ENCODE measurements at regions not wholly inside any gene's neighbourhood (a gene's known extent, or its start where the extent isn't known, plus 50 kb on each side); places are given as distances from the start of the nearest gene placed in this dataset.

DNA sequence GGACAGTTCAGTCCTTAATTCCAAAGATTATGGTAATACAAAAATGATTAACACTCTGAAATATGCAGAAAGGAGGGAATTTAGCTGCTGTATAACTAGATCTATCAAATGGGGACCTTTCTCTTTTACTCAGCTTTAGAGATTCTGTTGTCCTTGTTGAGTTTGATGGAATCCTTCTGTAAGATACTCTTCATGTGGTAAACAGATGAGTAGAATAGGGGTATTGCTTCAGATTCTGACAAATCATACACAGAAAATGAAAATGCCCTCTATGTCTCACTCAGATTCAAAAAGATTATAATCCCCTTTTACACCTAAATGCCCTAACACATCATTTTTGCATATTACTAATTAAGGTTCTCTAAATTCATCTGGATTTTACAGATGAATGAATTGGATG lies 50.7 kb downstream of the ARHGAP35 start:
- DNase-seq (ENCODE audit: low read depth in 2 of 2), result no peak

- no peak for DNase-seq (ENCODE audit: low read depth in 2 of 2)
Measured at GRCh38 chr19:46913198-46913851, 52.5 kb downstream of the ARHGAP35 start.

- no peak for DNase-seq (ENCODE audit: low read depth in 2 of 2)
Measured at GRCh38 chr19:46913852-46914430, 53.1 kb downstream of the ARHGAP35 start.

DNA sequence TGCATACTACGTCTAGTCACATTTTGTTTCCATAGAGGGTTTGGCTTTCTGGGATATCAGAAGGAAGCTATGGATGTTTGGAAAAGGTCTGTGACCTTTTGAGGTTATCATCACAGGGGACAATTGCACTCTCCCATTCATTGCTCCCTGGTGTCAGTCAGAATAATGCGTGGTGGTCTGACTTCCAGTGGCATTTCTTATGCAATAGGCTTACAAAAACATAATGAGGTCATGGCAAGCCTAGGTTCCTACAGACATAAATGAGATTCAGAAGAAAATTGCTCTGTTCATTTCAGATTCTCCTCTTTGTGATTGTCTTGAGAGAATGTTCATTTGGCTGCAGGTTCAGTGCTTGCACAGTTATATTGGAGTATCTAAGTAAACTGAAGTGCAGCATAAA lies 54.6 kb downstream of the ARHGAP35 start:
- DNase-seq (ENCODE audit: low read depth in 2 of 2), result no peak

- DNase-seq (ENCODE audit: low read depth in 2 of 2), result no peak
Measured at GRCh38 chr19:46917002-46917401, 56.2 kb downstream of the ARHGAP35 start.

- peak in 1 of 2 donors; percentile 13 for DNase-seq (ENCODE audit: low read depth in 2 of 2)
Measured at GRCh38 chr19:46919324-46919723, 58.5 kb downstream of the ARHGAP35 start.

DNA sequence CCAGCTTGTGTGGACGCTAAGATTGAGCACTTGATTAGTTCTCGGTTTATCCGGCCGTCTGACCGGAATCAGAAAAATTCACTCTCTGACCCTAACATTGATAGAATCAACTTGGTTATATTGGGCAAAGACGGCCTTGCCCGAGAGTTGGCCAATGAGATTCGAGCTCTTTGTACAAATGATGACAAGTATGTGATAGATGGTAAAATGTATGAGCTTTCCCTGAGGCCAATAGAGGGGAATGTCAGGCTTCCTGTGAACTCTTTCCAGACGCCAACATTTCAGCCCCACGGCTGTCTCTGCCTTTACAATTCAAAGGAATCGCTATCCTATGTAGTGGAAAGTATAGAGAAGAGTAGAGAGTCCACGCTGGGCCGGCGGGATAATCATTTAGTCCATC lies 59.6 kb downstream of the ARHGAP35 start:
- DNase-seq (ENCODE audit: low read depth in 2 of 2), result no peak

DNA sequence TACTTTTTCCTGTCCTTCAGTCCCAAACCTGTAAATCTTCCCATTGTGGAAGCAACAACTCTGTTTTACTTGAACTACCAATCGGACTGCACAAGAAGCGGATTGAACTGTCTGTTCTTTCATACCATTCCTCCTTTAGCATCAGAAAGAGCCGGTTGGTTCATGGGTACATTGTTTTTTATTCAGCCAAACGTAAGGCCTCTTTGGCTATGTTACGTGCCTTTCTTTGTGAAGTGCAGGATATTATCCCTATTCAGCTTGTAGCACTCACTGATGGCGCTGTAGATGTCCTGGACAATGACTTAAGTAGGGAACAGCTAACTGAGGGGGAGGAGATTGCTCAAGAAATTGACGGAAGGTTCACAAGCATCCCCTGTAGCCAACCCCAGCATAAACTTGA lies 60.3 kb downstream of the ARHGAP35 start:
- DNase-seq (ENCODE audit: low read depth in 2 of 2), result no peak

DNA sequence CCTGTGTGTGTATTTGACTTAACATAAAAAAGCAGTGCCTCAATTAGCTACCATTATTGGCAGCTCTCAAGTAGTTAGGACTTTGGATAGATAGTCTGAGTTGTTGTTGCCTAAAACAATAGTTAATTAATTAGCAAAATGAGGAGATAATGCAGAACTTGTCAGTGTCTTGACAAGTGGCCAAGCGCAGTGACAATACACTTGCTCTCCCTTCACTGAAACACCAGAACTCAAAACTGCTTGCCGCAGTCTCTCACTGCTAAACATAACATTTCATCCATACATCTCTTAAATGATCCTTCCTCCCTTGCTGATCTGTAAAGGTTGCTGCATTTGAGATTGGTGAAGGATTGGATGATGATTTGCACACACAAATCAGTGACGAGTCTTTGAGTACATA lies 61.7 kb downstream of the ARHGAP35 start:
- no peak for DNase-seq (ENCODE audit: low read depth in 2 of 2)

DNA sequence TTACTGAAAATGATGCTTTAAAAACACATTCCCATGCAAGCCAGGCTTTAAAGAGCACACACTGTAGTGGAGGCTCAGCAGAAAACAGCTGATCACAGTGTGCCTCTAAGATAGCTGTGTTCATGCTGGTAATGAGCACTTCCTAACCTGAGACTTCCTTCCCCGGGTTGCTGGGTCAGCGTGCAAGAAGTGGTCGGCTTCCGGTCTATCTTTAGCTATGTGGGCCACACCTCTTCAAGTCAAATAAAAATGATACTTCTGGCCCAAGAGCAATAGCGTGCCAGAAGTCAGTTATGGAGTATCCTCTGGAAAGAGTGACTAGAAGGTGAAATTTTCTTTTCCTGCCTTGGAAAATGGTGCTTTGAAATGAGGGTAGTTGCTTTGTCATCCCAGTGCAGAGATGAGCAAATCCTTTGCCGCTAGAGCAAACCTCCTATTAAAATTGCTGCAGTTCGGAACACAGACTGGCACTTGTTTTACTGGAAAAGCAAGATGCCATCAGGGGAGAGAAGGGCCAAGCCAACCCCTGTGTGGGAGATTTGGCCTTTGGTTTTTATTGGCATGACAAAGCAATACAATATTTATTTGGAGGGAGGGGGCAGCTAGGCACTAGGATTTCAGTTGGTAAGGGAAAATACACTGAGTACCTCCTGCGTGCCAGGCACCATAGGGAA lies 64.2 kb downstream of the ARHGAP35 start:
- DNase-seq (ENCODE audit: low read depth in 2 of 2), result no peak

DNA sequence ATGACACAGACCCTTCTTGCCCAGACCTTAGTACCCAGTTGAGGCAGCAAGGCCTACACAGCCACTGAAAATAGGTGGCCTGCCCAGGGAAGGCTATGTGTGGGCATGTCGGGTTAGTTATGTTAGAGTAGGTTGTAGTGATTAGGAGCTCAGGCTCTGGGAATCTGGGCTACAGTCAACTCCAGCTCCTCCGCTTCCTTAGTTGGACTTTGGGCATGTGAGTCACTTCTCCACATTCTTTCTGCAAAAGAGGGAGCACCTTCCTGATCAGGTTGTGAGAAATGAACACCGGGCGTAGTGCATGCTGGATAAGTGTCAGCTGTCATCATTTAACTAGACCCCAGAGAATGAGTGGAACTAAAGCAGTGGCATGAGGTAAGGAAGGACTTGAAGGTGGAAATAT lies 64.8 kb downstream of the ARHGAP35 start:
- no peak for DNase-seq (ENCODE audit: low read depth in 2 of 2)

- DNase-seq (ENCODE audit: low read depth in 2 of 2), result no peak
Measured at GRCh38 chr19:46926170-46927071, 65.6 kb downstream of the ARHGAP35 start.

GRCh38 chr19:46927106-46927505 lies 66.3 kb downstream of the ARHGAP35 start:
- no peak for DNase-seq (ENCODE audit: low read depth in 2 of 2)

GRCh38 chr19:46927893-46928292 lies 67.1 kb downstream of the ARHGAP35 start:
- no peak for DNase-seq (ENCODE audit: low read depth in 2 of 2)

DNA sequence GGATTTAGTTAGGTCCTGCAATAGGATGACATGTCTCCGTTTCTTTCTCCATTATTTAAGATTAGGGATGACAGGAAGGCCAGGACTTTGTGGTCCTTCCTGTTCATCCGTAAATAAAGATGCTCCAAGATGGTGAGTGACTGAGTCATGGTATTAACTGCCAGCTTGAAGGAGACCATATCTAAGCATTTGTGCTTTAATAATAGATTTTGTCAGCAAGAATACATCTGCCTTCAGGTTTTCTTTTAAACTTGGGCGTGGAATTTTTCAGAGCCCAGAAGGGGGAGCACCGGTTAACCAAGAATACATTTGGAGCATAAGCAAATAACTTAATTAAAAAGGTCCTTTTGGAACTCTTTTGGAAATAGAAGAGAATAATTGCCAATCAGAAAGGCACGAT lies 68.2 kb downstream of the ARHGAP35 start:
- DNase-seq (ENCODE audit: low read depth in 2 of 2), result no peak

DNA sequence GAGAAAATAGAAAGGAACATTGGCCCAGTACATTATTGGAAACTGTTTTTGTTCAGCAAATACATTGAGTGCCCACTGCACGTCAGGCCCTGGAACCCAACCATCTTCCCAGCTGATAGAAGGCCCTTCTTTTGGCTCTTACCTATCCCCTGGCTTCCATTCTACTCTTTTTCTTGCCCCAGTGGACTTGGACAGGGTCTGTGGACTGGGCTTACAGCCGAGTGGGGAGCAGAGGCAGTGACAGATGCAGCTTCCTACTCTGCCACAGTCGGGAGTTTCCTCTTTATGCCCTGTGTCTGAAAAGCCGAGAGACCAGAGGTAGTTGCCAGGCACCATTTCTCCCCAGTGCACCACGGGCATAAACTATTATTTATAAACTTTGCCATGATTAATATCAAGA lies 70.4 kb downstream of the ARHGAP35 start:
- DNase-seq (ENCODE audit: low read depth in 2 of 2), result no peak

DNA sequence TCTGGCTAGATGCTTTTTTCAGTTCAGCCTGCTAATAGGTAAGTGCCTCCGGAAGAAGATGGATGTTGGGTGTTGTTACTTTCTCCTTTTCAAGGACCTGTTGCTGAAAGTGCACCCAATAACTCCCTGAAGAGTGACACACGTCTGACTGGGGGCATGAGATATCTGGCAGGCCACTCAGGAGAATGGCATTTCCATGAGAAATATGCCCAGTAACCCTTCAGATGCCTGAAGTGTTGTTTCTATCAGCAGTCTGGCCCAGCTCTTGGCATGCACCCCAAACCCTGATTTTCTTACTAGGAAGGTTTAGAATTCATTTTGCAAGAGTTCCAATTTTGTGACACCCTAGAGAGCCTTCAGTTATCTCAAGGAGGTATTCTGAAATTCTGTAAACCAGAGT lies 71.5 kb downstream of the ARHGAP35 start:
- DNase-seq (ENCODE audit: low read depth in 2 of 2), result no peak

DNA sequence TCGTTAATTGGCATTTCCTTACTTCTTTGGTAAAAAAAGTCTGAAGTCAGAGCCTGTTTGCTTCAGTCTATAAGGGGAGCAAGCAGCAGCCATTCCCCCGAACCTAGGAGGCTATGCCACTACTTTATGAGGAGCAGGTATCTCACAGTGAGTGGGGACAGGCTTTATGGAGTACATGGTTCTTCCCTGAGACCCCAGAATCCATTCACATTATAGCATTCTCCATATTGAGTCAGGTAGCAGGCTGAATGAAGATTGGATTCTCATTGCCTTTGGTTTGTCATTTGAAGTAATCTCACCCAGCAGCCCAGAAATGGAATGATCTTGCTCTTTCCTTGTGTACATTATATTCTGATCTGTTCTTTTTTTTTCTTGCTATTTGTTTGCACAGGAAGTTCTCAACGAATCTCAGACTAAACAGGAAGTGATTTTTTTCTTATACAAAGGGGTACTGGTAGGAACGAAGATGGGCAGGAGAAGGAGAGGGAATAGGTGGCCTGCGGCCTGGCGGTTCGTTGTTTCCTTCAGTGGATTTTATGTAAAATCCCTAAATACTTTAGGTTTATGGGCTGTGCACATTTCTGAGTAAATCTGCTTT lies 74.4 kb downstream of the ARHGAP35 start:
- no peak for DNase-seq (ENCODE audit: low read depth in 2 of 2)

GRCh38 chr19:46943150-46943946 lies 76.3 kb upstream of the NPAS1 start:
- no peak for DNase-seq (ENCODE audit: low read depth in 2 of 2)

GRCh38 chr19:46944123-46944748 lies 75.4 kb upstream of the NPAS1 start:
- DNase-seq (ENCODE audit: low read depth in 2 of 2), result no peak
